Glomerular visceral epithelial cell (primary cell): ENCODE measurements at regions not wholly inside any gene's neighbourhood (a gene's known extent, or its start where the extent isn't known, plus 50 kb on each side); places are given as distances from the start of the nearest gene placed in this dataset.

Source experiments
- DNase-seq: peaks from one replicate; pipeline ENCODE4 v3.0.0-alpha.2; 2016; ENCODE audit errors: extremely low spot score

GRCh38 chr10:29962166-29962850 is 97.1 kb downstream of the JCAD start:
- no peak for DNase-seq

- no peak for DNase-seq
Observed at GRCh38 chr10:29961351-29961750, 98.0 kb downstream of the JCAD start.

- no peak for DNase-seq
Observed at GRCh38 chr10:29960261-29960660, 99.1 kb downstream of the JCAD start.

- DNase-seq, result no peak
Observed at GRCh38 chr10:29959586-29959985, 99.8 kb downstream of the JCAD start.

- peak; percentile 31 for DNase-seq
Observed at GRCh38 chr10:29958440-29958839, 100.9 kb downstream of the JCAD start.

GRCh38 chr10:29957907-29958331 is 101.5 kb downstream of the JCAD start:
- peak; percentile 97 for DNase-seq

- DNase-seq, result peak; percentile 9
Observed at GRCh38 chr10:29957236-29957635, 102.2 kb downstream of the JCAD start.

GRCh38 chr10:29956335-29956924 is 103.0 kb downstream of the JCAD start:
- DNase-seq, result no peak

GRCh38 chr10:29955329-29955935 is 104.0 kb downstream of the JCAD start:
- peak; percentile 88 for DNase-seq

GRCh38 chr10:29951441-29951931 is 107.9 kb downstream of the JCAD start:
- DNase-seq, result peak; percentile 40

- DNase-seq, result no peak
Observed at GRCh38 chr10:29950391-29950790, 109.0 kb downstream of the JCAD start.

GRCh38 chr10:29949411-29950011 is 109.9 kb downstream of the JCAD start:
- peak; percentile 93 for DNase-seq

GRCh38 chr10:29948881-29949355 is 110.5 kb downstream of the JCAD start:
- peak; percentile 65 for DNase-seq

GRCh38 chr10:29947701-29948060 is 111.7 kb downstream of the JCAD start:
- no peak for DNase-seq

- peak; percentile 97 for DNase-seq
Observed at GRCh38 chr10:29946953-29947700, 112.3 kb downstream of the JCAD start.

GRCh38 chr10:29946614-29946952 is 112.8 kb downstream of the JCAD start:
- DNase-seq, result no peak

GRCh38 chr10:29941476-29941875 is 117.9 kb downstream of the JCAD start:
- no peak for DNase-seq

- peak; percentile 23 for DNase-seq
Observed at GRCh38 chr10:29932991-29933390, 126.4 kb downstream of the JCAD start.

GRCh38 chr10:29931833-29932232 is 127.6 kb downstream of the JCAD start:
- DNase-seq, result no peak

GRCh38 chr10:29929006-29929405 is 130.4 kb downstream of the JCAD start:
- DNase-seq, result no peak

- DNase-seq, result peak; percentile 63
Observed at GRCh38 chr10:29926693-29927048, 132.7 kb downstream of the JCAD start.
